ENCODE measurements at regions not wholly inside any gene's neighbourhood (a gene's known extent, or its start where the extent isn't known, plus 50 kb on each side); places are given as distances from the start of the nearest gene placed in this dataset.
"Not testable (repeated sequence)": the region's sequence is repeated elsewhere in the genome, so short reads cannot be mapped to it uniquely, and the experiment has no call there.

DNA sequence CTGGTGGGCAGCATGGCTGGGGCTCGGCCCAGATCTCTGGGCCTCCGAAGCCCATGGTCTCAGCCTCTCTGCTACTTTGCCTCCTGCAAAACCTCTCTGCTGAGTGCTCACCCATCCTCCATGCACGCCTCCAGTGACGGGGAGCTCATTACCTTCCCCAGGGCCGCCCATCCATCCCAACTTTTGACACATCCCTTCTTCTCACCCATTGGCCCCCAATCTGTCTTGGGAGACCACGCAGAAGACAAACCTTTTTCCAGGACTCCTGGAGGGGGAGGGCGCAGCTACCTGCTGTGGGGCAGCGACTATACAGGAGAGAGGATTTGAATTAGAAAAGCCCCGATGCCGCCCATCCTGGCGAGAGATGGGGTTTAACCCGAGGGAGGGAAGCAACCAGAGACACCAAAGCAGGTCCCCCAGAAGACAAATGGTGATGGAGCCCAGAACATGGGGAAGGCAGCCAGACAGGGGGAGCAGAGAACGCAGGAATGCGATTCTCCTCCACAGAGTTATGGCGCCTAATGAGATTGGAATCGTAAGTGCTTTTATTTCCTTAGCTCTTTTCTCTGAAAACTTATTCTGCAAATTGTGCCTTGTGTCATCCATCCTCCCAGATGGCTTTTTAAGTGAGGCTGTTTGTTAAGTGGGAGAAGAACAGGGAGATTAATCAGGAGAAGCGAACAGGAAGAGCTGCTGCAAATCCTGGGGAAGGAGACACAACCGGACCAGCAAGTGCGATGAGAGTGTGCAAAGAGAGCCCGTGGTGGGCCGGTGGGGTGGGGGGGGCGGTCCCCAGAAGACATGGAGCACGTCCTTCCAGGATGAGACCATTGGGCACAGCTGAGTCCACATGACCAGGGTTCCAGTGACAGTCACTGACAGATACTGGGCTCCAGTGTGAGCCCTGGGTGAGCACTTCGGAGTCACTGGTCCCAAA is 623.5 kb downstream of the MATN1 start:
- H3K27ac ChIP-seq = no peak overlapping the region
- H3K36me3 ChIP-seq = no peaks in the 10 kb centered on the region
- no peaks in the 10 kb centered on the region for H3K9me3 ChIP-seq
- intact Hi-C loops (cut with DNase I; ENCODE audit: low total_unique reads) = no loop called here
- H3K27me3 ChIP-seq (replicated peaks in 1 of 7) = peaks cover 0 to 41% (median 0%) of the 10 kb centered on the region in 7 donors
- WGBS, 5 donors = 65 to 76% (median 71%) methylated on average over 24 of the region's 24 CpGs
- no peak for DNase-seq
- H3K4me3 ChIP-seq = no peak overlapping the region
- TF ChIP-seq POLR2AphosphoS5 (IDR thresholded peaks at IDR 0.05) (no peak), POLR2A (IDR thresholded peaks at IDR 0.05) (no peak)
- H3K4me1 ChIP-seq = no peaks in the 10 kb centered on the region

- DNase-seq; H3K27ac ChIP-seq; H3K36me3 ChIP-seq; H3K4me3 ChIP-seq; H3K4me1 ChIP-seq; intact Hi-C loops (cut with DNase I; ENCODE audit: low total_unique reads): not testable (repeated sequence)
- peaks cover 2 to 18% (median 11%) of the 10 kb centered on the region in 8 donors for H3K9me3 ChIP-seq
- peaks cover 0 to 27% (median 0%) of the 10 kb centered on the region in 7 donors for H3K27me3 ChIP-seq (replicated peaks in 1 of 7)
- 83 to 96% (median 90%) methylated on average over 3 of the region's 3 CpGs for WGBS, 5 donors
Observed at GRCh38 chr1:30097851-30098250, 625.5 kb downstream of the MATN1 start.

DNA sequence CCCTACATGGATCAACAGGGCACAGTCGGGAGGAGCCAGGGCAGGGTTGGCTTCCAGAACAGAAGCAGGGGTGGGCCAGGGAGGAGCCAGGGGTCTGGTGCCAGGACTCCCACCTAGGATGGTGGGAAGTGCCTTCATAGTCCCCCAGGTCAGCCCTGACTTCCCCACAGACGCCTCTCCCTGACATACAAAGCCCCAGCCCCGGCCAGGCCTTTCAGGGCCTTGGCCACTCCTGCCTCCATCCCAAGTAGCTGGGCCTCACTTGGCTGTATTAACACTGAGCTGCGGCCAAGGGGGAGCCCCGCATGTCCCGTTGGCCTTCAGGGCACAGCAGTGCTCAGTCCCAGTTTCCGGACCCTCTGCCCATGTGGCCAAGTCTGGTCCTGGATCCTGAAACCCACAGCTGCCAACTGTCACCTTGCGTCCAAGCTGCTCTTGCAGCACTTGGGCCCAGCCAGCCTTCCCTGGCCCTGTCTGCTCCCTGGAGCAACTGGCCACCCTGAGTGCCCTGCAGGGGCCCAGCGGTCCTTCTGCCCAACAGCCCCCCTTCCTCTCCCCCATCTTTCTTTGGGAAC is 627.8 kb downstream of the MATN1 start:
- intact Hi-C loops (cut with DNase I; ENCODE audit: low total_unique reads) = no loop called here
- no peaks in the 10 kb centered on the region for H3K36me3 ChIP-seq
- no peaks in the 10 kb centered on the region for H3K4me1 ChIP-seq
- 85 to 95% (median 88%) methylated on average over 2 to 9 of the region's 9 CpGs for WGBS, 5 donors
- H3K9me3 ChIP-seq = peaks cover 2 to 41% (median 31%) of the 10 kb centered on the region in 8 donors
- H3K27ac ChIP-seq = no peak overlapping the region
- TF ChIP-seq POLR2A (IDR thresholded peaks at IDR 0.05) (no peak), POLR2AphosphoS5 (IDR thresholded peaks at IDR 0.05) (no peak)
- TF ChIP-seq, protein P1, sequence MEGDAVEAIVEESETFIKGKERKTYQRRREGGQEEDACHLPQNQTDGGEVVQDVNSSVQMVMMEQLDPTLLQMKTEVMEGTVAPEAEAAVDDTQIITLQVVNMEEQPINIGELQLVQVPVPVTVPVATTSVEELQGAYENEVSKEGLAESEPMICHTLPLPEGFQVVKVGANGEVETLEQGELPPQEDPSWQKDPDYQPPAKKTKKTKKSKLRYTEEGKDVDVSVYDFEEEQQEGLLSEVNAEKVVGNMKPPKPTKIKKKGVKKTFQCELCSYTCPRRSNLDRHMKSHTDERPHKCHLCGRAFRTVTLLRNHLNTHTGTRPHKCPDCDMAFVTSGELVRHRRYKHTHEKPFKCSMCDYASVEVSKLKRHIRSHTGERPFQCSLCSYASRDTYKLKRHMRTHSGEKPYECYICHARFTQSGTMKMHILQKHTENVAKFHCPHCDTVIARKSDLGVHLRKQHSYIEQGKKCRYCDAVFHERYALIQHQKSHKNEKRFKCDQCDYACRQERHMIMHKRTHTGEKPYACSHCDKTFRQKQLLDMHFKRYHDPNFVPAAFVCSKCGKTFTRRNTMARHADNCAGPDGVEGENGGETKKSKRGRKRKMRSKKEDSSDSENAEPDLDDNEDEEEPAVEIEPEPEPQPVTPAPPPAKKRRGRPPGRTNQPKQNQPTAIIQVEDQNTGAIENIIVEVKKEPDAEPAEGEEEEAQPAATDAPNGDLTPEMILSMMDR (IDR thresholded peaks at IDR 0.05 in 8 of 11, conservative IDR thresholded peaks at IDR 0.05 in 3 of 11) = no peak
- no peak for DNase-seq
- peaks cover 0 to 17% (median 0%) of the 10 kb centered on the region in 7 donors for H3K27me3 ChIP-seq (replicated peaks in 1 of 7)
- no peak overlapping the region for H3K4me3 ChIP-seq

DNA sequence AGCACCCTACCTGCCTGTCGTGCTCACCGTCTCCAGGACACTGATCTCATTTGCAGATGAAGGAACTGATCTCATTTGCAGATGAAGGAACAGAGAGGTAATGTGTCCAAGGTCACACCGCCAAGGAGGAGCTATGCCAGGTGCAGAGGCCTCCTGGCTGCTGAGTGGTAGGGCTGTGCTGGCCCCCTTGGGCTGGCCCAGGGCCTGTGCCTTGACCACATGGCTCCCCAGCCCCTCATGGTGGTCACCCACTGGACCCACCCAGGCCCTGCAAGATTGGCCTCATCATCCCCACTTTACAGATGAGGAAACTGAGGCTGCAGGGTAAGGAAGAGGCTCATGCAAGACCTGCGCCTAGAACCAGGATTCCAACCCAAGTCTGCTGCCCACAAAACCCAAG is 628.3 kb downstream of the MATN1 start:
- 85 to 96% (median 93%) methylated on average over 3 to 4 of the region's 4 CpGs for WGBS, 5 donors
- H3K27me3 ChIP-seq (replicated peaks in 1 of 7) = peaks cover 0 to 21% (median 0%) of the 10 kb centered on the region in 7 donors
- no peak overlapping the region for H3K4me3 ChIP-seq
- no peaks in the 10 kb centered on the region for H3K4me1 ChIP-seq
- intact Hi-C loops (cut with DNase I; ENCODE audit: low total_unique reads) = no loop called here
- H3K9me3 ChIP-seq = peaks cover 2 to 42% (median 31%) of the 10 kb centered on the region in 8 donors
- TF ChIP-seq POLR2AphosphoS5 (IDR thresholded peaks at IDR 0.05) (no peak), POLR2A (IDR thresholded peaks at IDR 0.05) (no peak)
- TF ChIP-seq, protein P1 (IDR thresholded peaks at IDR 0.05 in 8 of 11, conservative IDR thresholded peaks at IDR 0.05 in 3 of 11) = no peak
- DNase-seq = no peak
- H3K27ac ChIP-seq = no peak overlapping the region
- no peaks in the 10 kb centered on the region for H3K36me3 ChIP-seq

Data from spleen (tissue), 11 donors.